Naive B cell (primary cell): ENCODE measurements at regions not wholly inside any gene's neighbourhood (a gene's known extent, or its start where the extent isn't known, plus 50 kb on each side); places are given as distances from the start of the nearest gene placed in this dataset.
A peak's percentile ranks its signal among the peaks of the same experiment; 100 is the strongest.

Experiments
- ATAC-seq, 2 donors: fragments of 150-1000 bp; cut with Tn5 transposase; 2 replicates each; pipeline ENCODE4 v1.10.0; 2021; ENCODE audit warnings: low read depth in 2 of 2, mild to moderate bottlenecking in 2 of 2, moderate library complexity in 2 of 2
- DNase-seq: peaks from one replicate; pipeline ENCODE4 v3.0.0; 2022
- H3K27ac Mint-ChIP-seq, 6 donors: one replicate each; pipeline ENCODE4 v1.8.0; 2020 to 2022; ENCODE audit warnings: mild to moderate bottlenecking in 6 of 6, mixed read lengths in 6 of 6, moderate library complexity in 5 of 6, inconsistent platforms in 2 of 6
- H3K27me3 Mint-ChIP-seq, 3 donors: one replicate each; pipeline ENCODE4 v1.8.0; 2021 to 2022; ENCODE audit warnings: mixed read lengths in 3 of 3, mild to moderate bottlenecking in 1 of 3
- H3K36me3 Mint-ChIP-seq, 2 donors: one replicate each; pipeline ENCODE4 v1.8.0; 2020 to 2022; ENCODE audit warnings: mixed read lengths in 2 of 2, inconsistent platforms in 1 of 2, mild to moderate bottlenecking in 1 of 2
- H3K4me1 Mint-ChIP-seq, 3 donors: one replicate each; pipeline ENCODE4 v1.8.0; 2020 to 2022; ENCODE audit warnings: mixed read lengths in 3 of 3, inconsistent platforms in 1 of 3, mild to moderate bottlenecking in 1 of 3, moderate library complexity in 1 of 3
- H3K4me3 Mint-ChIP-seq, 8 donors: one replicate each; pipeline ENCODE4 v1.8.0; 2020 to 2022; ENCODE audit warnings: mild to moderate bottlenecking in 8 of 8, mixed read lengths in 8 of 8, moderate library complexity in 8 of 8, inconsistent platforms in 2 of 8
- H3K9me3 Mint-ChIP-seq, 7 donors: one replicate each; pipeline ENCODE4 v1.8.0; 2020 to 2022; ENCODE audit warnings: mixed read lengths in 7 of 7, mild to moderate bottlenecking in 5 of 7, inconsistent platforms in 2 of 7, moderate library complexity in 1 of 7

DNA sequence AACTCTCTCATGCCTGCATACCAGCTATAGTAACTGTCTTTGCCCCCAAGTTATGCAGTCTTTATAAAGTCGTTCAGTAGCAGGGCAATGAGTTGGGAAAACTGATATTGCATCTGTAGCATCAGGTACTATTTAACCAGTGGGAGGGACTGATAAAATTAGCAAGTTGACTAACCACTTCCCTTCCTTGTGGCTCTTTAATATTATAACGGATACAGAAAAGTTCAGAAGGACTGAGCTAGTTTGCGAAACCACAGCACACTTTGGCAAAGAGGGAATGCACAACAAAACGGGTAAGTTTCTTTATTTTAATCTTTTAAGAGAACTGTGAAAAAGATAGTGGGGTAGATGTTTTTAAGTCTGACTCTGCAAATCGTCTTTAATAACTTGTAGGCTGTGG is 205.3 kb upstream of the HDAC9 start:
- Mint-ChIP-seq H3K27me3 (no peaks in the 10 kb centered on the region), H3K27ac (peak overlapping the region; percentile 8 to 95 (median 84)), H3K9me3 (no peaks in the 10 kb centered on the region), H3K36me3 (peaks cover 0 to 8% of the 10 kb centered on the region in 2 donors), H3K4me1 (peaks cover 51 to 60% (median 52%) of the 10 kb centered on the region in 3 donors), H3K4me3 (peak overlapping the region; percentile 86 to 95 (median 92))
- DNase-seq (peak; percentile 25), ATAC-seq (peak; percentile 48 to 60)

GRCh38 chr7:18290865-18291264 is 204.7 kb upstream of the HDAC9 start:
- peaks cover 56 to 66% (median 58%) of the 10 kb centered on the region in 3 donors for H3K4me1 Mint-ChIP-seq

GRCh38 chr7:18292584-18292983 is 203.0 kb upstream of the HDAC9 start:
- Mint-ChIP-seq H3K27ac (peak overlapping the region; percentile 17 to 93 (median 79)), H3K4me3 (peak overlapping the region; percentile 81 to 95 (median 90)), H3K4me1 (peaks cover 69 to 83% (median 72%) of the 10 kb centered on the region in 3 donors), H3K27me3 (no peaks in the 10 kb centered on the region), H3K9me3 (no peaks in the 10 kb centered on the region), H3K36me3 (peaks cover 3 to 8% of the 10 kb centered on the region in 2 donors)
- ATAC-seq (no peak), DNase-seq (no peak)

More at GRCh38 chr7:18290865-18291264, 204.7 kb upstream of the HDAC9 start:
- no peaks in the 10 kb centered on the region for H3K9me3 Mint-ChIP-seq
- peak overlapping the region; percentile 8 to 95 (median 84) for H3K27ac Mint-ChIP-seq
- no peaks in the 10 kb centered on the region for H3K27me3 Mint-ChIP-seq
- DNase-seq = no peak
- peak overlapping the region; percentile 86 to 95 (median 92) for H3K4me3 Mint-ChIP-seq
- ATAC-seq = peak in 1 of 2 donors; percentile 29
- H3K36me3 Mint-ChIP-seq = peaks cover 0 to 8% of the 10 kb centered on the region in 2 donors

- no peaks in the 10 kb centered on the region for H3K27me3 Mint-ChIP-seq
- peaks cover 66 to 82% (median 73%) of the 10 kb centered on the region in 3 donors for H3K4me1 Mint-ChIP-seq
- no peak for DNase-seq
- H3K4me3 Mint-ChIP-seq = peak overlapping the region in 7 of 8 donors; percentile 44 to 93 (median 80)
- ATAC-seq = no peak
- H3K27ac Mint-ChIP-seq = peak overlapping the region; percentile 58 to 86 (median 78)
- peaks cover 8% of the 10 kb centered on the region in 2 donors for H3K36me3 Mint-ChIP-seq
- H3K9me3 Mint-ChIP-seq = no peaks in the 10 kb centered on the region
Measured at GRCh38 chr7:18293759-18294158, 201.8 kb upstream of the HDAC9 start.

GRCh38 chr7:18294411-18294810 is 201.1 kb upstream of the HDAC9 start:
- H3K27me3 Mint-ChIP-seq = no peaks in the 10 kb centered on the region
- peaks cover 62 to 80% (median 69%) of the 10 kb centered on the region in 3 donors for H3K4me1 Mint-ChIP-seq
- H3K9me3 Mint-ChIP-seq = no peaks in the 10 kb centered on the region
- peak overlapping the region; percentile 57 to 85 (median 76) for H3K27ac Mint-ChIP-seq
- H3K36me3 Mint-ChIP-seq = peaks cover 8% of the 10 kb centered on the region in 2 donors
- ATAC-seq (peak in 1 of 2 donors; percentile 27), DNase-seq (no peak)
- H3K4me3 Mint-ChIP-seq = peak overlapping the region; percentile 44 to 86 (median 70)

- H3K9me3 Mint-ChIP-seq = no peaks in the 10 kb centered on the region
- peak; percentile 19 for DNase-seq
- H3K27me3 Mint-ChIP-seq = no peaks in the 10 kb centered on the region
- peaks cover 8% of the 10 kb centered on the region in 2 donors for H3K36me3 Mint-ChIP-seq
- peak overlapping the region; percentile 43 to 90 (median 81) for H3K27ac Mint-ChIP-seq
- peaks cover 52 to 73% (median 67%) of the 10 kb centered on the region in 3 donors for H3K4me1 Mint-ChIP-seq
- H3K4me3 Mint-ChIP-seq = peak overlapping the region; percentile 66 to 87 (median 80)
- ATAC-seq = peak; percentile 78 to 84
Measured at GRCh38 chr7:18295781-18296423, 199.6 kb upstream of the HDAC9 start.

GRCh38 chr7:18302097-18302496 is 193.5 kb upstream of the HDAC9 start:
- ATAC-seq (no peak), DNase-seq (no peak)
- no peaks in the 10 kb centered on the region for H3K27me3 Mint-ChIP-seq
- H3K27ac Mint-ChIP-seq = peak overlapping the region in 1 of 6 donors; percentile 39
- peaks cover 0 to 12% of the 10 kb centered on the region in 2 donors for H3K36me3 Mint-ChIP-seq
- H3K9me3 Mint-ChIP-seq = peaks cover 0 to 4% (median 0%) of the 10 kb centered on the region in 7 donors
- peaks cover 34 to 75% (median 59%) of the 10 kb centered on the region in 3 donors for H3K4me1 Mint-ChIP-seq
- H3K4me3 Mint-ChIP-seq = peak overlapping the region in 1 of 8 donors; percentile 5

DNA sequence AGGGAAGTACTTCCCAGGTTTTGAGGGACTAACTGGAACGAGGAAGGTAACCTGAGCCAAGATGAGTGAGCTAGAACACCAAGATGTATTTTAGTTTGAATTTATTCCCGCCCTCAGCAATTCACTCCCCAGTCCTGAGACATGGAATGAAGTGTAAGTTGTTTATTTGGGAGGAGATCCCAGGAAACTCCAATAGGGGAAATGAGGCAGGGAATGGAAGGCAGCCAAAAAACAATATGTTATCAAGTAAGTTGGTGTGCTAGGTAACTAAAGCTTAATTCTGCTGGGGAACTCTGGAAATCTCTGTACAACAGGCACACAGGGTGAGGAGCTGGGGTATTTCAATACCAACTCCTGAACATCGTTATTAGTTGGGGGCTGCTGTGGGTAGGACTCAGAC is 189.7 kb upstream of the HDAC9 start:
- Mint-ChIP-seq H3K27me3 (no peaks in the 10 kb centered on the region), H3K9me3 (peaks cover 0 to 4% (median 0%) of the 10 kb centered on the region in 7 donors), H3K4me3 (no peak overlapping the region), H3K27ac (peak overlapping the region in 5 of 6 donors; percentile 3 to 77 (median 16)), H3K36me3 (peaks cover 0 to 4% of the 10 kb centered on the region in 2 donors), H3K4me1 (peaks cover 37 to 70% (median 57%) of the 10 kb centered on the region in 3 donors)
- ATAC-seq = no peak
- no peak for DNase-seq

- Mint-ChIP-seq H3K27ac (peak overlapping the region in 3 of 6 donors; percentile 28 to 88 (median 39)), H3K27me3 (no peaks in the 10 kb centered on the region), H3K4me1 (peaks cover 39 to 71% (median 58%) of the 10 kb centered on the region in 3 donors), H3K36me3 (peaks cover 0 to 4% of the 10 kb centered on the region in 2 donors), H3K4me3 (peak overlapping the region in 1 of 8 donors; percentile 36), H3K9me3 (peaks cover 0 to 4% (median 0%) of the 10 kb centered on the region in 7 donors)
- DNase-seq = no peak
- ATAC-seq = no peak
Measured at GRCh38 chr7:18306696-18307095, 188.9 kb upstream of the HDAC9 start.

DNA sequence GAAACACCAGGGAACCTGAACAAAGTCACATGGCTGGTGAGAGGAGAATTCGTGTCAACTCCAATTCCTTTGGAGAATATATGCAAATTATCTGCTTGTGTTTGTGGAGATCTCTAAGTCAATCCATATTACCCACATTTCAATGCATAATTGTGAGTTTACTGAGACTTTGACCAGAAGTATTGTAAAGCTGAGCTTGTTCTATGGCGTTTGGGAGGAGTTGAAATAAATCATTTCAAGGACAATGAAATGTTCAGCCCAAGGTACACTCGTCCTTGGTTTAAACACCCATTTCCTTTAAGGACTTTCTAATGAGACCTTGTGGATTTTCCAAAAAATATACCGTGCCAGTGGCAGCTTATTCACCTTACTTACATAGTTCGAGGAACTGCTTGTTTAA is 186.6 kb upstream of the HDAC9 start:
- peak overlapping the region in 5 of 6 donors; percentile 19 to 70 (median 36) for H3K27ac Mint-ChIP-seq

GRCh38 chr7:18312482-18312881 is 183.1 kb upstream of the HDAC9 start:
- Mint-ChIP-seq H3K27me3 (no peaks in the 10 kb centered on the region), H3K36me3 (peaks cover 0 to 5% of the 10 kb centered on the region in 2 donors), H3K4me1 (peaks cover 29 to 52% (median 50%) of the 10 kb centered on the region in 3 donors), H3K27ac (peak overlapping the region in 1 of 6 donors; percentile 73), H3K9me3 (peaks cover 0 to 2% (median 0%) of the 10 kb centered on the region in 7 donors), H3K4me3 (no peak overlapping the region)
- ATAC-seq (no peak), DNase-seq (no peak)

More for the DNA sequence above, 186.6 kb upstream of the HDAC9 start:
- Mint-ChIP-seq H3K9me3 (peaks cover 0 to 2% (median 0%) of the 10 kb centered on the region in 7 donors), H3K36me3 (no peaks in the 10 kb centered on the region), H3K4me1 (peaks cover 41 to 65% (median 63%) of the 10 kb centered on the region in 3 donors), H3K27me3 (no peaks in the 10 kb centered on the region), H3K4me3 (no peak overlapping the region)
- ATAC-seq (no peak), DNase-seq (no peak)

DNA sequence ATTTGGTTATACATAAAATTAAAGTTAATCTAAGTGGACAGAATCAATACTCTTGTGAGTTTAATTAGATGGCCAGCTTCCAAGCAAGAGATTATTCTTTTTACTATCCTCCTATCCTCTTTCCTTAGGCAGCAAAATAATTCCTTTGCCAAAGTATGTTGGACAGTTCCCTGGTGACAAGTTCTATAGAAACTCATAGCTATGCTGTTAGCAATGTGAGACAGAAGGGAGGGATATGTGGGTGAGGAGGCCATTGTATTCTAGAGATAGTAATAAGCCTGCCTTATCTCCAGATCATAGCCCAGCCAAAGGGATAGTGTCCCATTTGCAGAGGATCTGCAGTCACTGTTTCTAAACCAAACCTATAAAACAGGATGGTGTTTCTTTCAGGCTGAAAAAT is 181.6 kb upstream of the HDAC9 start:
- Mint-ChIP-seq H3K36me3 (peaks cover 0 to 5% of the 10 kb centered on the region in 2 donors), H3K9me3 (peaks cover 0 to 2% (median 0%) of the 10 kb centered on the region in 7 donors), H3K4me1 (peaks cover 29 to 59% (median 58%) of the 10 kb centered on the region in 3 donors), H3K27me3 (no peaks in the 10 kb centered on the region), H3K4me3 (no peak overlapping the region), H3K27ac (peak overlapping the region in 2 of 6 donors; percentile 32 to 41)
- DNase-seq = no peak
- ATAC-seq = no peak

GRCh38 chr7:18315241-18315640 is 180.3 kb upstream of the HDAC9 start:
- peaks cover 0 to 5% of the 10 kb centered on the region in 2 donors for H3K36me3 Mint-ChIP-seq
- H3K27me3 Mint-ChIP-seq = no peaks in the 10 kb centered on the region
- DNase-seq = no peak
- H3K27ac Mint-ChIP-seq = no peak overlapping the region
- no peak for ATAC-seq
- peaks cover 28 to 67% (median 60%) of the 10 kb centered on the region in 3 donors for H3K4me1 Mint-ChIP-seq
- H3K9me3 Mint-ChIP-seq = peaks cover 0 to 2% (median 0%) of the 10 kb centered on the region in 7 donors
- no peak overlapping the region for H3K4me3 Mint-ChIP-seq

- no peaks in the 10 kb centered on the region for H3K27me3 Mint-ChIP-seq
- DNase-seq (no peak), ATAC-seq (no peak)
- H3K4me3 Mint-ChIP-seq = no peak overlapping the region
- peaks cover 26 to 69% (median 59%) of the 10 kb centered on the region in 3 donors for H3K4me1 Mint-ChIP-seq
- H3K36me3 Mint-ChIP-seq = peaks cover 0 to 10% of the 10 kb centered on the region in 2 donors
- peaks cover 0 to 4% (median 0%) of the 10 kb centered on the region in 7 donors for H3K9me3 Mint-ChIP-seq
- peak overlapping the region in 4 of 6 donors; percentile 21 to 51 (median 34) for H3K27ac Mint-ChIP-seq
Measured at GRCh38 chr7:18317941-18318340, 177.6 kb upstream of the HDAC9 start.
